AG04450 (cell line): ENCODE measurements at regions not wholly inside any gene's neighbourhood (a gene's known extent, or its start where the extent isn't known, plus 50 kb on each side); places are given as distances from the start of the nearest gene placed in this dataset.

Source experiments
- CTCF ChIA-PET: fragments of 300-600, 350-600 bp; formaldehyde crosslinking; extraction: SDS; loops from one replicate; lab custom pipeline; 2022; ENCODE audit warnings: antibody characterized with exemption, inconsistent platforms; lab: Charles Lee
- POLR2A ChIA-PET: fragments of 350-600 bp; formaldehyde crosslinking; extraction: SDS; loops from one replicate; lab custom pipeline; 2021; ENCODE audit warnings: antibody characterized with exemption, inconsistent platforms; lab: Yijun Ruan, JAX
- DNase-seq: peaks from one replicate; pipeline ENCODE4 v3.0.0-alpha.2; 2011; ENCODE audit warnings: low read depth, low spot score
- H3K27ac ChIP-seq: one replicate; pipeline ENCODE4 v1.5.1; 2012; ENCODE audit warnings: low read depth, low read length, control low read depth
- H3K27me3 ChIP-seq: one replicate; pipeline ENCODE4 v1.6.0; 2012; ENCODE audit warnings: low read length; ENCODE audit not compliant: control insufficient read depth, insufficient read depth
- H3K4me3 ChIP-seq: 2 replicates; pipeline ENCODE4 v1.5.1; 2011; ENCODE audit warnings: mild to moderate bottlenecking, low read depth, low read length, control low read depth
- H3K9me3 ChIP-seq: 2 replicates; pipeline ENCODE4 v1.5.1; 2012; ENCODE audit warnings: low read length; ENCODE audit not compliant: control insufficient read depth, insufficient read depth
- TF ChIP-seq, protein P1 (sequence below): IDR thresholded peaks from 2 replicates; pipeline ENCODE4 v1.5.1; 2011; ENCODE audit warnings: low read depth, low read length, control low read depth, inconsistent platforms

DNA sequence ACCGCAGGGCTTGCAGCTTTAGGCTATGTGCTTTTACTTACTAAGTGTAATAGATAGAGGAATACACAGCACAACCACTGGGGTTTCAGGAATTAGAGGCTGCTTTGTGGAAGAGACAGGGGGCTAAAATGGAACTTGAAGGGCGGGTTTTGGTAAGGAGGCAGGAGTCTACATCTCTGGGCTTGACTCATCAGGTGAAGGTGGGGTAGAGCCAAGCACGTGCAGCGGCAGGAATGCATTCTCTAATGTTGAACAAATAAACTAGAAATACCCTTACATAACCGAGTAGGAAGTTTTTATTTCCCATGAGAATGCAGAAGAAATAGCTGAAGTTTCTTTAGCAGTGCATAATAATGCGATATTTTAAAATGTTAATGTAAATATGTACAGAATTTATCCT, 673.8 kb upstream of the SALL3 start:
- no peak overlapping the region for H3K27ac ChIP-seq
- ChIA-PET POLR2A (no interaction called here), CTCF (no interaction called here)
- H3K9me3 ChIP-seq, result peaks cover 63% of the 10 kb centered on the region
- H3K27me3 ChIP-seq, result no peaks in the 10 kb centered on the region
- DNase-seq, result no peak
- no peak overlapping the region for H3K4me3 ChIP-seq
- TF ChIP-seq, protein P1, sequence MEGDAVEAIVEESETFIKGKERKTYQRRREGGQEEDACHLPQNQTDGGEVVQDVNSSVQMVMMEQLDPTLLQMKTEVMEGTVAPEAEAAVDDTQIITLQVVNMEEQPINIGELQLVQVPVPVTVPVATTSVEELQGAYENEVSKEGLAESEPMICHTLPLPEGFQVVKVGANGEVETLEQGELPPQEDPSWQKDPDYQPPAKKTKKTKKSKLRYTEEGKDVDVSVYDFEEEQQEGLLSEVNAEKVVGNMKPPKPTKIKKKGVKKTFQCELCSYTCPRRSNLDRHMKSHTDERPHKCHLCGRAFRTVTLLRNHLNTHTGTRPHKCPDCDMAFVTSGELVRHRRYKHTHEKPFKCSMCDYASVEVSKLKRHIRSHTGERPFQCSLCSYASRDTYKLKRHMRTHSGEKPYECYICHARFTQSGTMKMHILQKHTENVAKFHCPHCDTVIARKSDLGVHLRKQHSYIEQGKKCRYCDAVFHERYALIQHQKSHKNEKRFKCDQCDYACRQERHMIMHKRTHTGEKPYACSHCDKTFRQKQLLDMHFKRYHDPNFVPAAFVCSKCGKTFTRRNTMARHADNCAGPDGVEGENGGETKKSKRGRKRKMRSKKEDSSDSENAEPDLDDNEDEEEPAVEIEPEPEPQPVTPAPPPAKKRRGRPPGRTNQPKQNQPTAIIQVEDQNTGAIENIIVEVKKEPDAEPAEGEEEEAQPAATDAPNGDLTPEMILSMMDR, result no peak

- ChIA-PET POLR2A (no interaction called here), CTCF (no interaction called here)
- no peak overlapping the region for H3K27ac ChIP-seq
- no peaks in the 10 kb centered on the region for H3K27me3 ChIP-seq
- TF ChIP-seq, protein P1, result no peak
- no peak overlapping the region for H3K4me3 ChIP-seq
- peaks cover 62% of the 10 kb centered on the region for H3K9me3 ChIP-seq
- DNase-seq, result no peak
Measured at GRCh38 chr18:78309307-78309706, 670.3 kb upstream of the SALL3 start.

- TF ChIP-seq, protein P1, result no peak
- Histone ChIP-seq H3K27ac (no peak overlapping the region), H3K9me3 (peaks cover 64% of the 10 kb centered on the region), H3K4me3 (no peak overlapping the region), H3K27me3 (no peaks in the 10 kb centered on the region)
- ChIA-PET POLR2A (no interaction called here), CTCF (no interaction called here)
- DNase-seq, result no peak
Measured at GRCh38 chr18:78309924-78310323, 669.7 kb upstream of the SALL3 start.

- CTCF ChIA-PET, result no interaction called here
Measured at GRCh38 chr18:78319264-78319663, 660.4 kb upstream of the SALL3 start.

DNA sequence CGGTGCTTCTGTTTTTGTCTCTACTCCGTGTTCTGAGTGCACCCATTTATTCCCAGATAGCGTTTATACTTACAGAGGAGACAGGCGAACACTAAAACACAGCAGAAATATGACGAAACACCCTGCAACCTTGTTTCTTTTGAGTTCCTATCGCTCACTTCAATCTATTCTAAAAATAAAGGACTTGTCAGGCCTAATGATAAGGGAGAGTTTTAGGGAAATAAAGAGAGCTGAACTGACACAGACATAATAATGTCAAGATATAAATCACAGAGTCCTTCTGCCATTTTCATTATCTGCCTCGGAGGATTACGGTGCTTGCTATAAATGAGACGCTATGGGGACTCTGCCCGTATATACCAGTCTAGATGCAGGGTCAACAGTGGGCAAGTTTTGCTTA, 659.7 kb upstream of the SALL3 start:
- POLR2A ChIA-PET, result no interaction called here
- CTCF ChIA-PET, result no interaction called here
- DNase-seq, result no peak
- TF ChIP-seq, protein P1, result no peak
- Histone ChIP-seq H3K4me3 (no peak overlapping the region), H3K27ac (no peak overlapping the region), H3K9me3 (peaks cover 36% of the 10 kb centered on the region), H3K27me3 (no peaks in the 10 kb centered on the region)

More at GRCh38 chr18:78319264-78319663, 660.4 kb upstream of the SALL3 start:
- Histone ChIP-seq H3K4me3 (no peak overlapping the region), H3K27ac (no peak overlapping the region), H3K9me3 (peaks cover 38% of the 10 kb centered on the region), H3K27me3 (no peaks in the 10 kb centered on the region)
- POLR2A ChIA-PET, result no interaction called here
- TF ChIP-seq, protein P1, result no peak
- no peak for DNase-seq
